ENCODE measurements at regions not wholly inside any gene's neighbourhood (a gene's known extent, or its start where the extent isn't known, plus 50 kb on each side); places are given as distances from the start of the nearest gene placed in this dataset.

DNA sequence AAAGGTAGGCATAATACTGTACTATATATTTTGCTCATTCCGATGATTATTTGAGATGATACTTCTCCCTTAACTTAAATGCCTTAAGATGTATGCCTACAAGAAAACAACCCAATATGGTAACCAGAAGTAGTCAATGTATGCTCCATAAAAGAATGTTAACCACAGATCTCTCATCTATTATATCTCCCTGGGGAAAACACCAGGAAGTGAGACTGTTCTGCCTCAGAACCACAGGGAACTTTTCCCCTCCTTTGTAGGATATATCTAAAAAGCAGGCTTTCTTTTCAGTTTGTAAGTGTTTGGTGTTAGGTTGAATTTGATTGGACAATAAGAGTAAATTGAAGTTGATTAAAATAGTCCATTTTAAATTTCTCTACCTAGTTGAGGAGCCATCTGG lies 1160.5 kb upstream of the NXPH2 start:
- no peak for DNase-seq

DNA sequence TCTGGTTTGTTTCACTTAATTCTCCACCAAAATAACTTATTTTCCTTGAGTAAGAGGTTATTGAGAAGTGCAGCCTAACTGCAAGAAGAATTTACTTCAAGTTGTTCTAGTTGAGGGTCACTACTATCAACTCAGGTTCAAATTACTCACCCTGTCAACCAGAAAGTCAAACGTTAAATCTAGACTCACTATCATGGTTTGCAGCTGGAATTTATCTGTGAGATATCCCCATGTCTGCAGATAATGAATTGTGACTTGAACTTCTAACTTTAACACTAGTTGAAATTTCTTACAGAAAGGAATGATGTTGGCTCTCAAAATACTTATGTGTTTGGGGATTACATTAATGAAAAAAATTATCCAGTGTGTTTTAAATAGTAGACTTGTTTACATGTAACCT lies 1145.7 kb upstream of the NXPH2 start:
- DNase-seq = no peak

DNA sequence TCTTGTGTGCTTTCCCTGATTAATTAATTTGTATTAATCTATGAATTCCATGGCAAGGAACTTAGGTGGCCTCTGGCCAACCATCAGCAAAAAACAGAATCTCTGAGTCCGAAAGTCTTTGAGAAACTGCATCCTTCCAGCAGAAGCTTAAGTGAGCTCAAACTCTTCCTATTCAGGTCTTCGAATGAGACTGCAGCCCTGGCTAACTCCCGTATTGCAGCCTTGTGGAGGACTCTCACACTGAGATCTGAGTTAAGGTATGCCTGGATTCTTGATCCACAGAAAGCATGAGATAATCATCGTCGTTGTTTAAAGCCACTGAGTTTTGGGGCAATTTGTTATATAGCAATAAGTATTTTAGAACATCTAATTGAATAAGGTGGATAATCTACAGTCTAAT lies 1143.9 kb upstream of the NXPH2 start:
- no peak for DNase-seq

DNA sequence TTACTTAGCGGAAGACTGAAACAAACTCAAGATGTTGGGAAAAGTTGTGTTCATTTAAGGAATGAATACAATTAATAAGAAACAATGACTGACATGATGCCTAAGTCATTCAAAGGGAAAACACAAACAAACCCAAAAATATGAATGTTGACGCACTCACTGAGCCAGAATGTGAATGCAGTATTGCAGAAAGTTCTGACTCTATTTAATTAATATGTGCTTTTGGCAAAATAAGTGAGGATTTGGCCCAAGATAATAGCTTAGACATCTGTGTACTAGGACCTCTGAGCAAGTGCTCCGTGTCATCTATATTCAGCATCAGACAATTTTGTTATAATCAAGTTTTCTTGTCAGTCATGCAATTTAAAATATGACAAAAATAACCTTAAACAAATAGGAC lies 1138.8 kb upstream of the NXPH2 start:
- no peak for DNase-seq

DNA sequence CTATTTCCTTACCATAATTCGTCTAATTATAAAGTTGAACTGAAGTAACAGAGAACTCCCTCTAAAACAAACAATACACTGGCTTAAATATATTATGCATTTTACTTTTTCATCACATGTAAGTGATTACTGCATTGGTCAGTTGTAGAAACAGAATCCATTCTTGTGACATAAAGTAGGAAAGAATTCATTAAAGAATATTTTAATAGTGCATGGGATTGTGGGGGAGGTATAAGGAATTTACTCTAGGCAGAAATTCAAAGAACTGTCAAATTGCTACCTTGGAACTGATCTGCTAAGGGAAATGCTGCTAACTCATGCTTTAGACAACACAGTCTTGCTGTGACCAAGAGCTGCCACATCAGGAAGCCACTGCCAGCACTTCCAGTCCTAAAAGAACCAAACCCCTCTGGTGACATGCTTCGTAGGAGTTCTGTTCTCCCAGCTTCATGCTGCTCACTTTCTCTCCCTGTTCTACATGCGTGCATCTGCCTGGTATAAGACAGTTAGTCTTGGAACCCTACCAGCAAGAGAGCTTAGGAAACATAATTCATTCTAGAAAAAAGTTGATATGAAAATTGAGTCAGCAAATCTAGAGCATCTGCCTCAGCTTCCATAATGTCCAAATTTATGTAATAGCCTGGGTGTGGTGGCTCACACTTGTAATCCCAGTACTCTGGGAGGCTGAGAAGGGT lies 1137.6 kb upstream of the NXPH2 start:
- no peak for DNase-seq

DNA sequence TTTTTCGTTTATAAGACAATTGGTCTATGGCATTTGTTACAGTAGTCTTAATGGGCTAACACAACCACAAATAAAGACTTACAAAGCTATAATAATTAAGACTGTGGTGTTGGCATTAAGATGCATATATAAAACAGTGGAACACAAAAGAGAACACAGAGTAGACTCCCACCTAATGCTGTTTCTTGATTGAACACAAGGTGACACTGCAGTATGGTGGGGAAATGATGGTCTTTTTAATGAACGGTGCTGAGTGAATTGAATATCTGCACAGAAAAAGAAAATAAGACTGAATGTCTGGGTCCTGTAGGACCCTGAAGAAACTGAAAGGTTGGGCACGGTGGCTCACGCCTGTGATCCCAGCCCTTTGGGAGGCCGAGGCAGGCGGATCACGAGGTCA lies 1136.6 kb upstream of the NXPH2 start:
- DNase-seq = no peak

DNA sequence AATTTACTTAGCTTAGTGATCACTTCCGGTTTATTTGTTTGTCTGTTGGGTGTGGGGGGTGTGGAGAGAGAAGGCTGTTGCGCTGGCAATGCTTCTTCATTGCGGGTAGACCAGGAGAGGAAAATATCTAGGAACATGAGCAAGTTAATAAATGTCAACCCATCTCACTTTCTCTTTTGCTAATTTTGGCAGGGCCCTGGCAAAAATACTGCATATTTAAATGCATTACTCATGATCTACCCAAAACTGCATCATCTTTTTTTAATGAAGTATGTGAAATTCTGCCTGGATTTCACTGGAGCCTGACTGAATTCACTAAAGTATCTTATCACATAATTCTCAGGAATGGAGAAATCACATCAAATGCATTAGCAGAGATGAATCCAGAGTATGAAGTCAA lies 1131.0 kb upstream of the NXPH2 start:
- no peak for DNase-seq

DNA sequence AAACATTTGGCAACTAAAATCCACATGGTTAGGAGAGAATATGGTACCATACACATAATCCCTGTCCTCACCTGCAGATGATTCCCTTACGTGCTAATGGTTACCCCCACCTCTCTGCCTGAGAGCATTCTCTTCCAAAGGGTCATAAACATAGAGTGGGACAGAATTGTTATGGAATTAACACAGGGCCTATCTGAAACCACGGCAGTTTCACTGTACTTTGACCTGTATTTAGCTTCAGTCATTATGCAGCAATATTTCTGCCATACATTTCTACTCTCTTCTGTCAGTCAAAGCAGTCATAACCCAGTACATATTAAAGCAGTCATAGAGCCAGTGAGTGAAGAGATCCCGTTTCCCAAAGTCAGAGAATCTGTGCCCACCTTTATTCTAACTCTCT lies 1128.9 kb upstream of the NXPH2 start:
- no peak for DNase-seq

DNA sequence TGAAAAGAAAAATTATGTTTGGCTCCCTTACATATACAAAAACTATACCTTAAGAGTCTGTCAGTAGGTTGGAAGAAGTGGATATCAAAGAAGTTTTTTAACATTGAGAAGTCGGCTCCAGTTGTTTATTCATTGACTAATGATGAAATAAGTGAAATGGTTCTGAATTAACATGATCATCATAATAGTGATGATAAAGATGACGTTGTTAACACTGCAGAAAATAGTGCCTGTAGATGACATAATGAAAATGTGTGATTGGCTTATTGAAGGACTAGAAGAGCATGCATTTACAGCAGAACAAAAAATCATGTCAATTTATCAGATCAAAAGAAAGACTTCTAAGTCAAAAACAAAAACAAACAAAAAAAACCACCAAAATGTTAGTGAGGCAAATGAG lies 1125.4 kb upstream of the NXPH2 start:
- DNase-seq = no peak

DNA sequence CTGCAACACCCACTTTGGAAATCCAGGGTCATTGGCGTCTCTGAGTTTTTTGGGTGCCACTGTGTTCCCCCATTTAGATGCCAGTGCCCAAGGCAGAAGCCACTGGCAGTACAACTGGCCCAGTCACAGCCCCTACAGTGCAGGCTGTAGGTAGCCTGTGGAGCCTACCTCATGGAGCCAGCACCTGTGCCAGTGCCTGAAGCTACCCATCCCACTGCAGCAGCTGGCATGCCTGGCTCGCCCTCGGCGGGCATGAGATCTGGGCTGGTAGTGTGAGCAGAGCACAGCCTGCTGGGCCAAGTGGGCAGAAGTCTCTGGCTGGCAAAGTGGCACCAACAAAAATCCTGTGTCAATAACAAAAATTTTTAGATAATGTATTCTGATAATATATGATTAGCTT lies 1111.4 kb upstream of the NXPH2 start:
- DNase-seq = no peak

DNA sequence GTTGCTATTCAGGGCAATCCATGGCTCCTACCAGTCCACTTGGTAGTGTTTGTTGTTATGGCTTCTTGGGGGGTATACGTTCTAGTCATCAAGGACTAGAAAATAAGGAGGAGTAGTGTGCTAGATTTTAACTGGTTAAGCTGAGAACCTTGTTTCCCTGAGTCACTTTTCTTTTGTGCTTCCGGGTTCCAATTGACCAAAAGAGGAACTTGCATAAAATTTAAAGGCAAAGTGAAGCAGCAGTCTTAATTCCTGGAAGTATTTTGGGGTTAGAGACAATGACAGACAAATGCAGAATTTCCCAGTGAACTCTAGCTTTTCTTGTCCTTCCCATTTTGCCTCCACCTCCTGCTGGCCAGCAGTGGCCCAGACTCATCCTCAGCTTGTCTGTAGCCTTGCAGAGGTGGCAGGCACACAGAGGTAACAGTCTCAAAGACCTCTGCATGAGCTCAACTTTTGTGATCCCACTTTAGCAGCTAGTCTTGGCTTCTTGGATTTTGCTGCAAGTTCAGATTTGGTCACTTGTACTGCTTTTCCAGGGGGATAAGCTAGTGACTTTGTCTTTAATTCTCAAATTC lies 1105.8 kb upstream of the NXPH2 start:
- DNase-seq = no peak

DNA sequence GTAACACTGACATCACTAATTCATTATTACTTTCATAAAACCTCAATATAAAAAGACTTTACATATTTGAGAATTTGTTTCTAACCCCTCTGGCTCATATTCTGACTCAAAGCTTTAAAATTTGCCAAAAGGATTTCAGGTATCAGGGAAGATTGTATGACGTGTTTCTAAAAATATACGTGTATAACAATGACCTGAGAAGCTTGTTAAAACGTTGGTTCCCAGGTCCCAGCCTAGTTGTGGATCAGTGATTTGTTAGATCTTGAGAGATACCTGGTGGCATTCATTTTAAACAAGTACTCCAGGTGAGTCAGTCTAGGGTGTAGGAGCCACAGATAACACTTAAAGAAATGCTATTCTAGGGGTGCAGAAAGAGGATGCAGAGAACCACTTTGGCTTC lies 1096.8 kb upstream of the NXPH2 start:
- DNase-seq = no peak

DNA sequence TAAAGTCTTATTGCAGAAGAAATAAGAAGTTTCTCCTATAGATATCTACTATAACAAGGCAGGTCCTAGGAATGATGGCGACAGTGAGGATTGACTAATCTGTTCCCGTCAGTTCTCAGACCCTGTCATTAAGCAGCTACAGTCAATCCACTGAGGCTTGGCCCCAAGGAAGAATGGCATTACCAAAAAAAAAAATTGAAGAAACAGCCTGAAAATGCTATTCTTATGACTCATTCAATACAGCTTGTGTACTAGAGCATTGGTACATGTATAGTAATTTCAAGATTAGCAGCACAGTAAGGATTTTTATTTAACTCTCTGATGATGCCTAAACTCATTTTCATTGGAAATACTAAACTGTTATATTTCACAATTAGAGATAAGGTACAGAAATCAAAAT lies 1096.1 kb upstream of the NXPH2 start:
- DNase-seq = no peak

DNA sequence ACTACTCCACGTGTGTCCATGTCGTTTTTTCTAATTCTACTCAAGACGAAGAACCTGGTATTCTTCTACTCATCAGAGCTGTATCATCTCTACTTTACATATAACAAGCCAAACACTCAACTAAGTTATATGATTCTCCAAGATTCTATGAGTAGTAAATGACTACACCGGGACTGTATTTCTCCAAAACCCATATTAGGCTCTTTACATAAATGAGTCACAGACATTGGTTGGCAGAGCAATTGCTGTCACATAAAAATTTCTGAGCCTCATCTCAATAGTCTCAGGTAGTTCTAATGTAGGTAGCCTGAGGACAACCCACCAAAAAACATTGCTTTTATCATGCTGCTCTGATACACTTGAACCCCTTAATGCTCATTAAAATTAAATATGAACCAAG lies 1092.3 kb upstream of the NXPH2 start:
- DNase-seq = no peak

DNA sequence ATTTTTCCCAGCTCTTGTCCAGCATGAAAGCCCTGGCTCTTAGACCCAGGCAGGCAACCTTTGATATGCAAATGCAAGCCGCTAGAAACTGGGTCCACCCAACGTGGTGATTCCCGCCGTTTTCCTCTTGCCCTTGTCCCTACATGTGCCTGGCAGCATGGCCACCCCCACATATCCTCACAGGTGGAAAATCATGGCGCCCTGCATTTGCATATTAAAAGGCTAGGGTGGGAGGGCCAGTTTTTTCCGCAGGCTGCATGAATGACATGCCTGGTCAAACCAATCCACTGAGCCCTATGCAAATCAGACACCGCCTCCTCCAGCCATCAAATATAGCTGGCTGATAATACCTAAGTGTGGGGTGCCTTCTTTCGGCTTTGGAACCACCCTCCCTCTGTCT lies 1091.8 kb upstream of the NXPH2 start:
- no peak for DNase-seq

DNA sequence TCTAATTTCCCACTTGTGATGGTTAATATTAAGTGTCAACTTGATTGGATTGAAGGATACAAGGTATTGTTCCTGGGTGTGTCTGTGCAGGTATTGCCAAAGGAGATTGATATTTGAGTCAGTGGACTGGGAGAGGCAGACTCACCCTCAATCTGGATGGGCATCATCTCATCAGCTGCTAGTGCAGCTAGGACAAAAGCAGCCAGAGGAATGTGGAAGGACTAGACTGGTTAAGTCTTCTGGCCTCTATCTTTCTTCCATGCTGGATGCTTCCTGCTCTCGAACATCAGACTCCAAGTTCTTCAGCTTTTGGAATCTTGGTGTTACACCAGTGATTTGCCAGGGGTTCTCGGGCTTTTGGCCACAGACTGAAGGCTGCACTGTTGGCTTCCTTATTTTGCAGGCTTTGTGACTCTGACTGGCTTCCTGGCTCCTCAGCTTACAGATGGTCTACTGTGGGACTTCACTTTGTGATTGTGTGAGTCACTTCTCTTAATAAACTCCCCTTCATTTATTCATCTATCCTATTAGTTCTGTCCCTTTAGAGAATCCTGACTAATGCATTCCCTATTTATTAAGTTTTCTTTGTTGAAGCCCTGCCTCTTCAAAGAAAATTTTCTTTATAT lies 1087.5 kb upstream of the NXPH2 start:
- no peak for DNase-seq

DNA sequence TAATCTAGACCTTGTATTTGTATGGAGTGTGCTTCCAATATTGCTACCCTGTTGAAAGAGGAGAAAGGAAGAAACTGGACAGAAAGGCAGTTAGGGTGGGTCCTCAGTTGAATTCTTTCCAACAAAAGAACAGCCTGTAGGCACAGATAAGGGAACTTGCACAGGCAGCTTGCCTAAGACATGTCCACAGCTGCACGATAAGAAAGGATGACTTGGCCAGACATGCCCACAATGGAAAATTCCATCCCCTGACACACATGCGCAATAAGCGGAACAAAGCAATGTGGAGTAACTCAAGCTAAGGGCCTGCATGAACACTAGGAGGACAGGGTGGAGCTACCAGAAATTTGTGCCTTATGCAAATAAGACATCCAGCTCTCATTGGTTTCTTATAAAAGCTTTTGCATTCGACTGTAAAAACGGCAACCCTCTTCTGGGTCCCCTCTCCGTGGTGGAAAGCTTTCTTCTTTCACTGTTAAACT lies 1084.7 kb upstream of the NXPH2 start:
- no peak for DNase-seq

DNA sequence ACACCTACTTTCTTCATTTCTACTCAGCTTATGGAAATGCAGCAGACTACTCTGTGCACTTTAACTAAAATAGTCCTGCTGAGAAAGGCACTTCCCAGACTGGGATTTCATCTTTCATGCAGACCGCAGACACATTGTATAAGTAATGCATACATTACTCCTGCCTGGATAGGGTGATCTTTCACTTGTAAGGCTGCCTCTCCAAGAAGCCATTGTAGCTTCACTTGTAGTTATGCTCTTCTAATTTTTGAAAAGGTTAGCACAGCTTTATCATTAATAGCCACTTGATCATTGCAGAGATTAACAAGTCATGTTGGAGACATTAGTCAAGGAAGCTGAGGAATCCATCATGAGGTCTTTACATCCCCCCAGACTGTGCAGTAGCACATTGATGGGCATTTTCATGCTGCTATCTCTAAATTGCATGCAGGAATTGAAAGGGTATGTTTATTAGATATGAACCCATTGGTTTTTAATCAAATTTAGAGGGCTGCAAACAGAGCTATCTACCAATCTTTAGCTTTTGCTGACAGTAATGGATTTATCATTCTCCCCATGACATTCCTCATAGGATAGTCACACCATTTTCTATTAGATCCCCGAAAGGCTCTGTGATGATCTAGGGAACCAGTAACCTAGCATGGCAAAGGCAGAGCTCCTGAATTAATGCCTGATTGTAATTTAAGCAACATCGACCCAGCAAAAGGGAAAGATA lies 1074.7 kb upstream of the NXPH2 start:
- no peak for DNase-seq

DNA sequence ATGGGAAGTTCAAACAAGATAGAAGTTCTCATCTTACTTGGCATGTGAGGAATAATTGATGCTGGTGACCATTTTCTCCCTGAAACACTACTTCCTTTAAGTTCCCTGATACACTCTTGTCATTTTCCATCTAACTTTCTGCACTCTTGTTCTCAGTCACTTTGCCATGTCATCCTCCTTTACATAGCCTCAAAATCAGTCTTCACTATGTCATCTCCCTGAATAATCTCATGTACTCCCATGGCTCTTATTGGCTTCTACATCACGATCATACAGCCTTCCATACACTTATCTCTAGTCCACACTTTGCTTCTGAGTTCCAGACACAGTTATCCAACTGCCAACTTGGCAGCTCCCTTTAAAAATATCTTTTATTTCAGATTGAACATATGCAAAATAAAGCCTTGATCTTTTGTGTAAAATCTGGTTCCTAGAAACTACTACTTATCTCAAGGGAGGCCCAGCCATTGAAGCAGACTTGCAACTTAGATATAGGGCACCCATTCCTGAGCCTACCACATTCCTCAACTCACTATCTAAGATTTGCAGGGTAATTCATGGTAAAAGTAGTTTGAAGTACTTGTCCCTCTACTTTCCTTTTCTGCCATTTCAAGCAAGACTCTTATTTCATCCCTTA lies 1070.2 kb upstream of the NXPH2 start:
- DNase-seq = no peak

DNA sequence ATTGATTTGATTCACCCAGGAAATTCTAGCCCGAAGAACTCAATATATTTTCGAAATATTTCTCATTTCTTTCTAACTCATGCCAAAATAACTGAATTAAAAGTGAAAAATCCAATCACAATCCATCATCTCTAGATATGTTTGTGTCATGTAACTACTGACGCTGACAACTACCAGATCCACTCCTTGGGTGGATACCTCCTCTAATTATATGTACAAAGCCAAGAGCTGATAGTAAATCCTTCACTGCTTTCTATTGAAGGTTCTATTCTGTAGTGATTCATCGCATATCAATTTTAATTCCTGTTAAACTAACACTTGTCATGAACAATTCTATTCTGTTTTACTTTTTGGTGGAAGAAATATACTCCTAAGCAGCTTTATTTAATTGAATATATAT lies 1056.6 kb upstream of the NXPH2 start:
- no peak for DNase-seq

DNA sequence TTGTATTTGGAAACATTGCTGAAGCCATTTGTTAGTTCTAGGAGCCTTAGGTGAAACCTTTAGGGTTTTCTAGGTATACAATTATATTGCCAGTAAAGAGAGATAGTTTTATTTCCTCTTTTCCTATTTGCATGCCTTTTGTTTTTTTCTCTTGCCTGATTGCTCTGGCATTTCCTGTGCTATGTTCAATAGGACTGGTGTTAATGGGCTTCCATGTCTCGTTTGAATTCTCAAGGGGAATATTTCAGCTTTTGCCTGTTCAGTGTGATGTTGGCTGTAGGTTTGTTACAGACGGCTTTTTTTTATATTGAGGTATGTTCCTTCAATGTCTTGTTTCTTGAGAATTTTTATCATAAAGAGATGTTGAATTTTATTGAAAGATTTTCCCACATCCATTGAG lies 1054.9 kb upstream of the NXPH2 start:
- DNase-seq = no peak

DNA sequence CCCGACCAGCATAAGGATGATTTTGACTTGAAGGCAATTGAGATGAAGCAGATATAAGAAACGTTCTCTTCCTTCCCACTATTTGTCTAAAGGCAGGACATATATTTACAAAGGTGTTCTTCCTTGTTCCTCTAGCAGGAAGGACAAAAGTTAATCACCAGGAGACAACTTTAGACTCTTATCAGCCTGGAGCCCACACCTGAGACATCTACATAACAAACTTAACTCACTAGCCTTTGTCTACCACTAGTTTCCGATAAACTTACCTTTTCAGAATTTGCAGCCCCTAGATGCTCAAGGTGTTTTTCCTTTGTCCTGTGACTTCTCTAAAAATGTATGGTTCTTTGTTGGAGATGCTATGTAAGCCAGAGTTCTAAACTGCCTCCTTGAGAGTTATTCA lies 1047.8 kb upstream of the NXPH2 start:
- no peak for DNase-seq

DNA sequence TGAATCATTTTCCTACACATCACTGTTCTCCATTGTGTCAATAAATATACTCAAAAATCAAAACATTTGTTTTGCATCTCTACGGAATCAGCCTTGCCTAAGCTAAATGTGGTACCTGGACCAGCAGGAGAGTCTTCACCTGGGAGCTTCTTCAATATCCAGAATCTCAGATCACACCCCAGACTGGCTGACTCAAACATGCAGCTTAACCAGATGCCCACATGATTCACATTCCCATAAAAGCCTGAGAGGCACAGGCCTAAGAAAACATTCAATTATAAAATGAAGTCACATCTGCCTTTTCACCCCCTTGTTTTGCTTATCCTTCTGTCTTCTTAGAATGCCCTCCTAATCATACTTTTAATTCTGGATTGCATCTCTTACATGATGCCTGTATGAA lies 1045.5 kb upstream of the NXPH2 start:
- no peak for DNase-seq

Data from occipital lobe (tissue), 1 donor.